ENCODE measurements at regions not wholly inside any gene's neighbourhood (a gene's known extent, or its start where the extent isn't known, plus 50 kb on each side); places are given as distances from the start of the nearest gene placed in this dataset.

GRCh38 chr2:236968880-236969534 is 116.7 kb upstream of the COPS8 start:
- peaks cover 0 to 16% (median 2%) of the 10 kb centered on the region in 4 donors for H3K4me1 ChIP-seq
- H3K27me3 ChIP-seq: no peaks in the 10 kb centered on the region
- H3K4me3 ChIP-seq: no peak overlapping the region
- H3K36me3 ChIP-seq: no peaks in the 10 kb centered on the region
- H3K27ac ChIP-seq: peak overlapping the region in 3 of 4 donors; percentile 23 to 38 (median 25)
- intact Hi-C loops (cut with DNase I; ENCODE audit: low total_unique reads) (no loop called here), in situ Hi-C loops (cut with MboI; ENCODE audit: low pct_ligation_motif_present in 1 of 4, low pct_unique_long_range_greater_than_20kb in 1 of 4, low sequenced_read_pairs in 3 of 4) (no loop called here)
- H3K9me3 ChIP-seq: no peaks in the 10 kb centered on the region
- TF ChIP-seq POLR2AphosphoS5 (IDR thresholded peaks at IDR 0.05) (no peak), CTCF (IDR thresholded peaks at IDR 0.05) (no peak), POLR2A (IDR thresholded peaks at IDR 0.05) (no peak)
- whole genome bisulfite sequencing, 2 donors (ENCODE audit: low coverage in 1 of 2): 80 to 84% methylated on average over 1 to 9 of the region's 10 CpGs
- DNase-seq: no peak

DNA sequence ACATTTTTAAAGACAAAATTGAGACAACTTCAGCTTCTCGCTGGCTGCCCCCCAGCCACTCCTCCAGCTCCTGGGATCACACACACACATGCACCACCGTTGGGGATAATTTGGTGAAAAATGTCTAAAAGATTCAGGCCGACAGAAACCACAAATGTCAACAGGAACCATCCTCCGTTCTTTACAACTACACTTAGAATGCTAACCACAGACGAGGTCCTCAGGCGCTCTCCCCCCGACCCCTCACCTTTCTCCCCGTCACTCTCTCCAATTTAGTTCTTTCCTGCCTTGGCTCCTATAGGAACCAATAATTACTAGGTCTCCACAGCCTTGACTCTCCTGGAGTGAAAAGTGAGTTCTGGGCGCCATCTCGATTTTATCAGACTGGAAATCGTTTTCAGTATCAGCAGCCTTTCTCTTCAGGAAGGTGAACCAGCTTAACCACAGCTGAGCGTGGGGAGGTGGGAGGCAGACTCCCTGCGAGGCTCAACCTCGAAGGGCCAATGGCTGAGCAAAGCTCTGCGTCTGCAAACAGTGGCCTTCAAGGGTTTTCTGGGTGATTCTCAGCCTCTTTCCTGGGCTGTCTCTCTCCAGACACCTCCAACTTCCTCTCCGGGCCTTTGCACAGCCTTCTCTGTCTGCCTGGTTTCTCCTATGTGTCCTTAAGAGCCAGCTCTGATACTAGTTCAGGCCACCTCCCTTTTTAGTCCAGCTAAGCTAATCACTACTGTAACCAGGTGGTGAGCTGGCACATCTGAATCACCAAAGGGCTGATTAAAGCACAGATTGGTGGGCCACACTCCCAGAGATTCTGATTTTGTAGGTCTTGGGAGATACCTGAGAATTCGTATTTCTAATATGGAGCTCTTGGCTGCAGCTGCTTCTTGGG is 115.7 kb upstream of the COPS8 start:
- WGBS, 2 donors (ENCODE audit: low coverage in 1 of 2): 60 to 74% methylated on average over 11 to 17 of the region's 17 CpGs
- H3K36me3 ChIP-seq: no peaks in the 10 kb centered on the region
- H3K27ac ChIP-seq: peak overlapping the region in 3 of 4 donors; percentile 22 to 38 (median 25)
- in situ Hi-C loops (cut with MboI; ENCODE audit: low pct_ligation_motif_present in 1 of 4, low pct_unique_long_range_greater_than_20kb in 1 of 4, low sequenced_read_pairs in 3 of 4): no loop called here
- intact Hi-C loops (cut with DNase I; ENCODE audit: low total_unique reads): no loop called here
- TF ChIP-seq CTCF (IDR thresholded peaks at IDR 0.05): no peak
- TF ChIP-seq POLR2A (IDR thresholded peaks at IDR 0.05): no peak
- TF ChIP-seq POLR2AphosphoS5 (IDR thresholded peaks at IDR 0.05): no peak
- TF ChIP-seq EP300 (IDR thresholded peaks at IDR 0.05; ENCODE audit: low read depth): no peak
- H3K4me1 ChIP-seq: peaks cover 0 to 16% (median 2%) of the 10 kb centered on the region in 4 donors
- H3K9me3 ChIP-seq: no peaks in the 10 kb centered on the region
- DNase-seq: peak; percentile 19
- no peaks in the 10 kb centered on the region for H3K27me3 ChIP-seq
- H3K4me3 ChIP-seq: no peak overlapping the region

DNA sequence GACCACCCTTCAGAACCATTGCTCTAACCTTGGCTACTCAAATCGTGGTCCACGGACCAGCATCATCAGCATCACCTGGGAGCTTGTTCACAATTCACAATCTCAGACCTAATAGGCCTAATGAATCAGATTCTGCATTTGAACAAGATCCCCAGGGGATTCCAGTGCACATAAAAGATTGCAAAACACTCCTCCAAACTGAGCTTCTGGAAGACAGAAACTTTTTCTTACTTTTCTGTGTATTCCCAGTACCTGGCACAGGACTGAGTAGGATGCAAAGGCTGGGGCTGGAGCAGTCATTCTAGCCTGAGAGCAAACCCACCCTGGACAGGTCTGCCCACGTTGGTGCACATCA is 115.1 kb upstream of the COPS8 start:
- WGBS, 2 donors (ENCODE audit: low coverage in 1 of 2): 80% methylated on average over 3 of the region's 3 CpGs; no CpG with 5 or more reads in 1 of the 2 donors
- intact Hi-C loops (cut with DNase I; ENCODE audit: low total_unique reads): no loop called here

GRCh38 chr2:236971131-236971821 is 114.4 kb upstream of the COPS8 start:
- H3K27ac ChIP-seq: no peak overlapping the region

More for the DNA sequence above, 115.1 kb upstream of the COPS8 start:
- no peaks in the 10 kb centered on the region for H3K27me3 ChIP-seq
- no peak for TF ChIP-seq POLR2A (IDR thresholded peaks at IDR 0.05)
- no peaks in the 10 kb centered on the region for H3K36me3 ChIP-seq
- H3K27ac ChIP-seq: no peak overlapping the region
- in situ Hi-C loops (cut with MboI; ENCODE audit: low pct_ligation_motif_present in 1 of 4, low pct_unique_long_range_greater_than_20kb in 1 of 4, low sequenced_read_pairs in 3 of 4): no loop called here
- H3K4me1 ChIP-seq: peaks cover 0 to 16% (median 2%) of the 10 kb centered on the region in 4 donors
- H3K9me3 ChIP-seq: no peaks in the 10 kb centered on the region
- no peak for DNase-seq
- H3K4me3 ChIP-seq: no peak overlapping the region

DNA sequence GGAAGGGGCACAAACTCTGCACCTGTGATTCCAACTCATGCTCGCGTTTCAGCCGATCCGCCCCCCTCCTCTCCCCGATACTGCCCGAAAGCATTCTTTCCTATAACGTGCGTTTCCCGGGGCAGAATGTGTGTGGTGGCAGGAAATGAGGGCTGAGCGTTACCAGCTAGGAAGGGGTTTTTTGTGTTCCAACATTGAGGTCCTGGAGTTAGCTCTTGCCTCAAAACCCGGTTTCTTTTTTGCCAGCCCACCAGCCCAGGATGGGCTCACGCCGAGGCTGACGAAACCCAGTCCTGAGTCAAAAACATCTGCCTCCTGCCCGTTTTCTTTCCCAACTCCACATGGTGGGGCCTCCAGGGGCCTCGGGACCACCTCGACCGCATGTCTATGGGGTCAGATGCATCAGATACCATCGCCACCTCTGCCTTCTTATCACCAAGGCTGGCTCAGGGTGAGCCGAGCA is 113.7 kb upstream of the COPS8 start:
- no peak overlapping the region for H3K4me3 ChIP-seq
- in situ Hi-C loops (cut with MboI; ENCODE audit: low pct_ligation_motif_present in 1 of 4, low pct_unique_long_range_greater_than_20kb in 1 of 4, low sequenced_read_pairs in 3 of 4): no loop called here
- TF ChIP-seq EP300 (IDR thresholded peaks at IDR 0.05; ENCODE audit: low read depth): no peak
- no peak for TF ChIP-seq POLR2A (IDR thresholded peaks at IDR 0.05)
- no peak for TF ChIP-seq CTCF (IDR thresholded peaks at IDR 0.05)
- TF ChIP-seq POLR2AphosphoS5 (IDR thresholded peaks at IDR 0.05): no peak
- no peak overlapping the region for H3K27ac ChIP-seq
- WGBS, 2 donors (ENCODE audit: low coverage in 1 of 2): 70 to 87% methylated on average over 2 to 20 of the region's 20 CpGs
- H3K4me1 ChIP-seq: peaks cover 0 to 16% (median 2%) of the 10 kb centered on the region in 4 donors
- no peak for DNase-seq
- no peaks in the 10 kb centered on the region for H3K9me3 ChIP-seq
- H3K36me3 ChIP-seq: no peaks in the 10 kb centered on the region
- no peaks in the 10 kb centered on the region for H3K27me3 ChIP-seq
- intact Hi-C loops (cut with DNase I; ENCODE audit: low total_unique reads): no loop called here

More at GRCh38 chr2:236971131-236971821, 114.4 kb upstream of the COPS8 start:
- WGBS, 2 donors (ENCODE audit: low coverage in 1 of 2): 78 to 94% methylated on average over 9 to 15 of the region's 15 CpGs
- Histone ChIP-seq H3K4me3 (no peak overlapping the region), H3K36me3 (no peaks in the 10 kb centered on the region), H3K4me1 (peaks cover 0 to 16% (median 2%) of the 10 kb centered on the region in 4 donors), H3K9me3 (no peaks in the 10 kb centered on the region), H3K27me3 (no peaks in the 10 kb centered on the region)
- intact Hi-C loops (cut with DNase I; ENCODE audit: low total_unique reads) (no loop called here), in situ Hi-C loops (cut with MboI; ENCODE audit: low pct_ligation_motif_present in 1 of 4, low pct_unique_long_range_greater_than_20kb in 1 of 4, low sequenced_read_pairs in 3 of 4) (no loop called here)
- DNase-seq: no peak
- TF ChIP-seq EP300 (IDR thresholded peaks at IDR 0.05; ENCODE audit: low read depth) (no peak), POLR2A (IDR thresholded peaks at IDR 0.05) (no peak)
